ENCODE measurements at regions not wholly inside any gene's neighbourhood (a gene's known extent, or its start where the extent isn't known, plus 50 kb on each side); places are given as distances from the start of the nearest gene placed in this dataset.

DNA sequence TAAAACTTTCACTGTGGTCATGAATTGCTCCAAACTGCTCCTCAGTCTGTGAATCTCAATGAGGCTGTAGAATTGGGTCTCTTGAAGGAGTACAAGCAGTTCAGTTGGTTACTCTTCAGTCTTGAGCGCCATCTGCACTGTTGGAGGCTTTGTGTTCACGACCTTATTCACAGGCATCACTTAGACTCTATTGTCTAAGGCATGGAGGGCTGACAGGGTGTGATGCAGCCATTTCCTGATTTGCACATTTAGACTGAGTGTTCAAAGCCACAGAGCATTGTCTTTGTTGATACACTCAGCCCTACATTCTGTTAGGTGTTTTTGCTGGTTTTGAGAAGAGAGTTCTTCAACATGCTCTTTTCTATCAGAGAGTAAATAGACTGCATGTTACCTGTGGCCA, 355.9 kb upstream of the RIOK2 start:
- H3K36me3 ChIP-seq = no peaks in the 10 kb centered on the region
- H3K27me3 ChIP-seq (ENCODE audit: insufficient read depth, low read depth, severe bottlenecking) = no peaks in the 10 kb centered on the region
- no peak for DNase-seq

DNA sequence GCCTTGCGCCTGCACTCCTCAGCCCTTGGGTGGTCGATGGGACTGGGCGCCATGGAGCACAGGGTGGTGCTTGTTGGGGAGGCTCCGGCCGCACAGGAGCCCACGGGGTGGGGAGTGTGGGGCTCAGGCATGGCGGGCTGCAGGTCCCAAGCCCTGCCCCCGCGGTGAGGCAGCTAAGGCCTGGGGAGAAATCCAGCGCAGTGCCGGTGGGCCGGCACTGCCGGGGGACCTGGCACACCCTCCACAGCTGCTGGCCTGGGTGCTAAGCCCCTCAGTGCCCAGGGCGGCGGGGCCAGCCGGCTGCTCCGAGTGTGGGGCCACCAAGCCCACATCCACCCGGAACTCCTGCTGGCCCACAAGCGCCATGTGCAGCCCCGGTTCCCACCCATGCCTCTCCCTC, 358.8 kb upstream of the RIOK2 start:
- DNase-seq = no peak
- H3K36me3 ChIP-seq = no peaks in the 10 kb centered on the region
- TF ChIP-seq, protein P1, sequence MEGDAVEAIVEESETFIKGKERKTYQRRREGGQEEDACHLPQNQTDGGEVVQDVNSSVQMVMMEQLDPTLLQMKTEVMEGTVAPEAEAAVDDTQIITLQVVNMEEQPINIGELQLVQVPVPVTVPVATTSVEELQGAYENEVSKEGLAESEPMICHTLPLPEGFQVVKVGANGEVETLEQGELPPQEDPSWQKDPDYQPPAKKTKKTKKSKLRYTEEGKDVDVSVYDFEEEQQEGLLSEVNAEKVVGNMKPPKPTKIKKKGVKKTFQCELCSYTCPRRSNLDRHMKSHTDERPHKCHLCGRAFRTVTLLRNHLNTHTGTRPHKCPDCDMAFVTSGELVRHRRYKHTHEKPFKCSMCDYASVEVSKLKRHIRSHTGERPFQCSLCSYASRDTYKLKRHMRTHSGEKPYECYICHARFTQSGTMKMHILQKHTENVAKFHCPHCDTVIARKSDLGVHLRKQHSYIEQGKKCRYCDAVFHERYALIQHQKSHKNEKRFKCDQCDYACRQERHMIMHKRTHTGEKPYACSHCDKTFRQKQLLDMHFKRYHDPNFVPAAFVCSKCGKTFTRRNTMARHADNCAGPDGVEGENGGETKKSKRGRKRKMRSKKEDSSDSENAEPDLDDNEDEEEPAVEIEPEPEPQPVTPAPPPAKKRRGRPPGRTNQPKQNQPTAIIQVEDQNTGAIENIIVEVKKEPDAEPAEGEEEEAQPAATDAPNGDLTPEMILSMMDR (IDR thresholded peaks at IDR 0.05; ENCODE audit: low read depth, low read length) = no peak
- no peaks in the 10 kb centered on the region for H3K27me3 ChIP-seq (ENCODE audit: insufficient read depth, low read depth, severe bottlenecking)
- H3K27ac ChIP-seq = no peak overlapping the region
- no peak overlapping the region for H3K4me3 ChIP-seq (ENCODE audit: low read depth, low read length)
- H3K9me3 ChIP-seq (ENCODE audit: severe bottlenecking) = no peaks in the 10 kb centered on the region

More for the DNA sequence above, 355.9 kb upstream of the RIOK2 start:
- no peaks in the 10 kb centered on the region for H3K9me3 ChIP-seq (ENCODE audit: severe bottlenecking)
- TF ChIP-seq, protein P1 (IDR thresholded peaks at IDR 0.05; ENCODE audit: low read depth, low read length) = no peak
- H3K4me3 ChIP-seq (ENCODE audit: low read depth, low read length) = no peak overlapping the region
- no peak overlapping the region for H3K27ac ChIP-seq

DNA sequence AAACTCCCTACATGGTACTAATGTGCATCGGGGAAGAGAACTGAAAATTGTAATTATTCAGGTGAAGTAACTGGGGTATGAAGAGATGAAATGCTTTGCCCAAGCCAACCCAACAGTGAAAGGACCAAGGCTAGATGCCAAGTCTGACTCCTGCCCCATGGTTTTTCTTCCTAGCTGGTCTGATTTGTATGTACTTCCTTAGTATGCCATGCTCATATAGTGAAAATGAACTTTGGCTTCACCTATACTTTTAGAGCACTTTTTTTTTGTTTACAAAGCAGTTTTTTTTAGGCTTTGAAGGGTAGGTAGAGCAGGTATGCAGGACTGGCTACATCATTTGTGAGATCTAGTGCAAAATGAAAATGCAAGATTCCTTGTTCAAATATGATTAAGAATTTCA, 359.4 kb upstream of the RIOK2 start:
- no peaks in the 10 kb centered on the region for H3K27me3 ChIP-seq (ENCODE audit: insufficient read depth, low read depth, severe bottlenecking)
- no peak overlapping the region for H3K4me3 ChIP-seq (ENCODE audit: low read depth, low read length)
- H3K9me3 ChIP-seq (ENCODE audit: severe bottlenecking) = no peaks in the 10 kb centered on the region
- no peak overlapping the region for H3K27ac ChIP-seq
- DNase-seq = no peak
- TF ChIP-seq, protein P1 (IDR thresholded peaks at IDR 0.05; ENCODE audit: low read depth, low read length) = no peak
- no peaks in the 10 kb centered on the region for H3K36me3 ChIP-seq

DNA sequence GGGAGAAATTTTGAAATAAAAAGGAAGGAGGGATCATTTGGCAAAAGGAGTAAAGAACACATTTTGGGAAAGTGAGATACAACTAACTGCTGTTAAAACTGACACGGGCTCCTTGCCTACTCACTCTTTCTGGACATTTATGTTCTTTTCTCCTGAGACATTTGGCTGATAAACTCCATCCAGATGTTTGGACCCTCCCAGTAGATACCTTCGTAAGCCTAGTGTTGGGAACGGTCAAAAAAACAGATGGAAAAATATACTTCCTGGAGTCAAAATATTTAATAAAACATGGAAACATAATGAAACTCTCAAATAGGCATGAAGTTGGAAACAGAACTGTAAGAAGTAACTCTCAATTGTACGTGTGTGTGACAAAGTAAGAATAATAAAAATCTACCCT, 360.1 kb upstream of the RIOK2 start:
- TF ChIP-seq, protein P1 (IDR thresholded peaks at IDR 0.05; ENCODE audit: low read depth, low read length) = no peak
- Histone ChIP-seq H3K27me3 (ENCODE audit: insufficient read depth, low read depth, severe bottlenecking) (no peaks in the 10 kb centered on the region), H3K36me3 (no peaks in the 10 kb centered on the region), H3K9me3 (ENCODE audit: severe bottlenecking) (no peaks in the 10 kb centered on the region), H3K4me3 (ENCODE audit: low read depth, low read length) (no peak overlapping the region), H3K27ac (no peak overlapping the region)
- DNase-seq = no peak

DNA sequence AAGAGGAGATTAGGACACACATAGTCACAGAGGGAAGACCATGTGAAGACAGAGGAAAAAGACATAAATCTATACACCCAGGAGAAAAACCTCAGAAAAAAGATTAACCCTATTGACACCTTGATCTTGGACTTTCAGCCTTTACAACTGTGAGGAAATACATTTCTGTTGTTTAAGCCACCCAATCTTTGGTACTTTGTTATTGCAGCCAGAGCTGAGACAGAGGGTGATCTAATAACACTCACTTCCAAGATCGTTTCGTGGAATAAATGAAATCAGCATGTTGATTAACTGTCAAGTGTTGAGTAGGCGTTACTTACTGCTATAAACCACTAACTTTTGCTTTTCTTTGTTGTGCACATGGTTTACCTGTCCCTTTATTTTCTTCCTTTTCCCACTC, 361.2 kb upstream of the RIOK2 start:
- no peak for DNase-seq
- no peaks in the 10 kb centered on the region for H3K36me3 ChIP-seq
- H3K27me3 ChIP-seq (ENCODE audit: insufficient read depth, low read depth, severe bottlenecking) = no peaks in the 10 kb centered on the region
- H3K27ac ChIP-seq = no peak overlapping the region
- no peak overlapping the region for H3K4me3 ChIP-seq (ENCODE audit: low read depth, low read length)
- H3K9me3 ChIP-seq (ENCODE audit: severe bottlenecking) = no peaks in the 10 kb centered on the region
- TF ChIP-seq, protein P1 (IDR thresholded peaks at IDR 0.05; ENCODE audit: low read depth, low read length) = no peak

DNA sequence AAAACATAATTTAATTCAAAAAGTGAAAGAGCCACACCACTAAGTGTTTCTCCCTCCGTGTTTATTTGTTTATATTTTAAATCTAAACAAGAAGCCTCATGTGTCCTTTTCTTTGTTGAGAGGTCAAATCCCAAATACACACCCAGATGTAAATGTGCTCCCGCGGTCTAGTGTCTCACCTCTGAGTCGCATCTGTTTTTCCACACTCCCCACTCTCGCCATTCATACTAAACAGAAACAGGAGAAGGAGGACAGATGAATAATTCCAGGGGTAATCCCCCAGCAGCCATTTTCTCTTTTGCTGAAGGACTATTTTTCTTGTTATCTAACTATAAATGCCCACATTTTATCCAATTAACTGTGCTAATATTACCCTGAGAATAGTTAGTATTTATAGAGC, 361.6 kb upstream of the RIOK2 start:
- H3K27ac ChIP-seq = no peak overlapping the region
- DNase-seq = no peak
- no peak overlapping the region for H3K4me3 ChIP-seq (ENCODE audit: low read depth, low read length)
- no peaks in the 10 kb centered on the region for H3K9me3 ChIP-seq (ENCODE audit: severe bottlenecking)
- no peaks in the 10 kb centered on the region for H3K27me3 ChIP-seq (ENCODE audit: insufficient read depth, low read depth, severe bottlenecking)
- TF ChIP-seq, protein P1 (IDR thresholded peaks at IDR 0.05; ENCODE audit: low read depth, low read length) = no peak
- H3K36me3 ChIP-seq = no peaks in the 10 kb centered on the region
